ENCODE measurements at regions not wholly inside any gene's neighbourhood (a gene's known extent, or its start where the extent isn't known, plus 50 kb on each side); places are given as distances from the start of the nearest gene placed in this dataset.
A peak's percentile ranks its signal among the peaks of the same experiment; 100 is the strongest.
"Not testable (repeated sequence)": the region's sequence is repeated elsewhere in the genome, so short reads cannot be mapped to it uniquely, and the experiment has no call there.

DNA sequence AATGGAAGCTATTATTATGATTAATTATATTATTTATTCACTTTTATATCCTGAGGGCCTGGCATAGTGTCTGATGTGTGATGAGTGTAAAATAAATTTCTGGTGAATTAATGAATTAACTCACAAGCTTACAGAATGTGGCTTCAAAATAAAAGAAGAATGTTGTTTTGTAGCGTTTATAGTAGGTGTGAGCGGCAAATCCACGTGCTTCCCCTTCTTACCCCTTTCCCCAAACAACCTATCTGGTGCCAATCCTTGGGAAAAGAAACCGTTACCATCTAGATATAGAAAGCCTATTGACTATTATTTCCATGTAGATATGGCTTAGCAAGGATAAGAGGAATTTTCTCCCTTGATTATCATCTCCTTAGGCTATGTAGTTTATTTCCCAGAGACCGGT is 144.6 kb upstream of the CITED2 start:
- no peak for FAIRE-seq
- no peak for DNase-seq (ENCODE audit: insufficient read length, low spot score)

DNA sequence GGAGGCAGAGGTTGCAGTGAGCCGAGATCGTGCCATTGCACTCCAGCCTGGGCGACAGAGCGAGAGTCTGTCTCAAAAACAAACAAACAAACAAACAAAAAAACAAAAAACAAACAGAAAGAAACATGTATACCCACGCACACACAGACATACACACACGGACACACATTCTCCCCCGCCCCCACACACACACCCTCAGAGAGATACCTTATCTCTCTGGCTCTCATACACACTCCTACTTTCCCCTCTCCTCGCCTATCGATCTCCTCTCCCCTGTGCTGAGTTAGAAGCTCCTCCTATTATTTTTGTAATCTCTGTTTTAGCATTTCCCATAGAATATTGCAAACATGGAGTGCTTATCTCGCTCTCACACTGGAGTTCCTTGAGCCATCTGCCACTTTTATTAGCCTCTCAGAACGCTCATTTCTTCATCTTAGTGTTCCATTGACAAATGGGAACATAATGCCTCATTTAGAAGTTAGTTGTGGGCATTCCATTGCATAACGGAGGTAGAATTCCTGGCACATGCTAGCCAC is 144.2 kb upstream of the CITED2 start:
- FAIRE-seq (no peak), DNase-seq (ENCODE audit: insufficient read length, low spot score) (no peak)

GRCh38 chr6:139517998-139518555 is 143.6 kb upstream of the CITED2 start:
- FAIRE-seq; DNase-seq (ENCODE audit: insufficient read length, low spot score): not testable (repeated sequence)

- no peak for FAIRE-seq
- DNase-seq (ENCODE audit: insufficient read length, low spot score) = no peak
Measured at GRCh38 chr6:139515511-139515910, 141.1 kb upstream of the CITED2 start.

- FAIRE-seq (no peak), DNase-seq (ENCODE audit: insufficient read length, low spot score) (no peak)
Measured at GRCh38 chr6:139514819-139515218, 140.4 kb upstream of the CITED2 start.

DNA sequence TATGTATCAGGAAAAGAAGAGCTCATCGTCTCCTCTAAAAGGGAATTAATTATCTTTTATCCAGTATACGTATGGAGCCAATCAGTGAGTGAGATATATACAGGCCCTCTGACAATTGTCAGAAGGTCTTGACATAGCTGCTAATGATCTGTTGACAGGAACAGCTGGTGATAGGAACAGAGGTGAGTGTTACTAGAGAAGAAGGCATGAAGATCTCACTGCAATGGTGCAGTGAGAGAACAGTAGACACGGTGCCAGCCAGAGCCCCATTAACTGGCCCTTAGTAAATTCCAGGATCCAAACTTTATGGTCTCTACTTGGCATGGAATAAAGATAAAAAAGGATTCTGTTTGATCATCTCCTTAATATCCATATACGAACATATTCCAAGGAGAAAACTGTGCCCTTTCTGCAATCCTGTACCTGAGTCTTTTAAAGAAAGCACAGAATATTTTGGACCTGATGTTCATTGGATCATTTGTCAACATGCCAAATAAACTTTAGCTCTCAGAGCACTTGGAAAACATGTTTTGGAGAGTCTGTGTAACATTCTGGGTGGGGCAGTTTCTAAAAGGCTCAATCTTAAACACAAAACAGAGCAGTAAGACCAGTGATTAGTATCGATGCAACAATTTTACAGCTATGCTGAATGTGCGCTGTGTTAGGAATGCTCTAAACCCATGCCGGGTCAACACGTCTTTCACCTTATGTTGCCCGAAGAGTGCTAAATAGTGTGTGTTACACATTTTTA is 135.8 kb upstream of the CITED2 start:
- FAIRE-seq (no peak), DNase-seq (ENCODE audit: insufficient read length, low spot score) (no peak)

DNA sequence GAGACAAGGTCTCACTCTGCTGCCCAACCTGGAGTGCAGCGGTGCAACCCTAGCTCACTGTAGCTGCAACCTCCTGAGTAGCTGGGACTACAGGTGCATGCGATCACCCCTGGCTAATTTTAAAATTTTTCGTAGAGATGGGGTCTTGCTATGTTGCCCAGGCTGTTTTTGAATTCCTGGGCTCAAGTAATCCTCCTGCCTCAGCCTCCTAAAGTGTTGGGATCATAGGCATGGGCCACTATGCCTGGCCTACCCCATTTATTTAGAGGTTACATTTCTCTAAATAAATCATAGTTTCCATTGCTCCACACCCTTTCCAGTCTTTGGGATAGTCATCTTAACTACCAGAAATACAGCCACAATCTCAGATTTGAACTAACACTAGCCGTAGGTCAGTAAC is 134.7 kb upstream of the CITED2 start:
- DNase-seq (ENCODE audit: insufficient read length, low spot score) (no peak), FAIRE-seq (no peak)

- DNase-seq (ENCODE audit: insufficient read length, low spot score) (no peak), FAIRE-seq (no peak)
Measured at GRCh38 chr6:139508576-139508975, 134.1 kb upstream of the CITED2 start.

- DNase-seq (ENCODE audit: insufficient read length, low spot score) = no peak
- FAIRE-seq = no peak
Measured at GRCh38 chr6:139508023-139508422, 133.6 kb upstream of the CITED2 start.

DNA sequence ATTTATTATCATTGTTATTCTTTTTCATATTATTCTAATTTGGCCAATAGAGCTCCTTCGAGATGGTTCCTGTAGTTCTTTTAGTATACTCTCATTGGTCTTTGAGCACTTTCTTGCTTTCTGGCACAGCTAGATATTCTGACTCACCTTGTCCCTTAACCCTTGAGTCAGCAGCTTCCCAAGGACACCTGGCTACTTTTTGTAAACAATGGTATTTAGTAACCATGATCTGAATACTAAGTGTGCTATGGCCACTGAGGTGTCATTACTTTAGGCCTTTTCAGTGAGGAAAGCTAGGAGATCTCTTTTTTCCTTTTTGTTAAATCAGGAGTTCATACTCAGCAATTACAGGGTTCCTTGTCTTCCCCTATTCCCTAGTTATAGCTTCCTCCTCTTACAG is 126.5 kb upstream of the CITED2 start:
- no peak for DNase-seq (ENCODE audit: insufficient read length, low spot score)
- FAIRE-seq = no peak

- no peak for FAIRE-seq
- no peak for DNase-seq (ENCODE audit: insufficient read length, low spot score)
Measured at GRCh38 chr6:139498715-139499114, 124.3 kb upstream of the CITED2 start.

- no peak for FAIRE-seq
Measured at GRCh38 chr6:139497345-139497961, 123.0 kb upstream of the CITED2 start.

GRCh38 chr6:139496654-139497344 is 122.4 kb upstream of the CITED2 start:
- FAIRE-seq (no peak), DNase-seq (ENCODE audit: insufficient read length, low spot score) (no peak)

More at GRCh38 chr6:139497345-139497961, 123.0 kb upstream of the CITED2 start:
- DNase-seq (ENCODE audit: insufficient read length, low spot score) = no peak

DNA sequence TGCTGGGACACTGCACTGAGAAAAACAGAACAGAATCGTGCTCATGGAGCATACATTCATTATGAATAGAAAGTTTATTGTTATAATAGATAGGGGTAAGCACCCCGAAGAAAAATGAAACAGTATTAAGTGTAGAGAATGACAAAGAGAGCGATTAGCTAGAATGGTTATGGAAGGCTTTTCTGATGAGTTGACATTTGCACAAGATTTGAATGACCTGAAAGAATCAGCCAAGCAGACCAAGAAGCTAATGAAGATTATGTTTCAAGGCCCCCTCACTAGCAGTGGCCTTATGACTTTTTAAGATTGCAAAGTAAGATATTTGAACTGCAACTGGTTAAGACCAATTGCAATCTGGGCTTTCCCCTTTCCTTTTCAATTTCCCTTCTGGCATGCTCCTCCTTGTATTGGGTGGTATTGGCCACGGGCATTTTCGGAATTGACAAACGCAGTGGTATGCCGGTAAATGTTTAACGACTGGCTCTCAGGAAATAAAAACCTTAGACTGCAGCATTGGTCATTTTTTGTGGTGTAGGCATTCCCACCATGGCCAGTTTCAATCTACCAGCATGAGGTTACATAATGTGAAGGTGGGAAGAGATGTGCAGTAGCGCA is 120.0 kb upstream of the CITED2 start:
- FAIRE-seq (no peak), DNase-seq (ENCODE audit: insufficient read length, low spot score) (no peak)

DNA sequence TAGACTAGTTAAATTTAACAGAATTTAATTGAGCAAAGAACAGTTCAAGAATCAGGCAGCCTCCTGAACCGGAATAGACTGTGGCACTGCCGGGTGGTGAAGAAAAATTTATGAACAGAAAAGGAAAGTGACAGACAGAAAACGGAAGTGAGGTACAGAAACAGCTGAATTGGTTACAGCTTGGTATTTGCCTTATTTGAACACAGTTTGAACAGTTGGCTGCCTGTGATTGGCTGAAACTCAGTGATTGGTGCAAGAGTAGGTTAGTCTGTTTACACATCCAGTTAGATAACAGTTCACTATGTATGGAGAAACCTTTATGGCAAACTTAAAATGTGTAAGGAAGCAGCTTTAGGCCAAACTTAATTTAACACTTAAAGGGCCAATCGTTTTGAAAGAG is 116.0 kb upstream of the CITED2 start:
- no peak for DNase-seq (ENCODE audit: insufficient read length, low spot score)
- peak; percentile 31 for FAIRE-seq

- no peak for DNase-seq (ENCODE audit: insufficient read length, low spot score)
- FAIRE-seq = no peak
Measured at GRCh38 chr6:139486476-139486799, 112.0 kb upstream of the CITED2 start.

DNA sequence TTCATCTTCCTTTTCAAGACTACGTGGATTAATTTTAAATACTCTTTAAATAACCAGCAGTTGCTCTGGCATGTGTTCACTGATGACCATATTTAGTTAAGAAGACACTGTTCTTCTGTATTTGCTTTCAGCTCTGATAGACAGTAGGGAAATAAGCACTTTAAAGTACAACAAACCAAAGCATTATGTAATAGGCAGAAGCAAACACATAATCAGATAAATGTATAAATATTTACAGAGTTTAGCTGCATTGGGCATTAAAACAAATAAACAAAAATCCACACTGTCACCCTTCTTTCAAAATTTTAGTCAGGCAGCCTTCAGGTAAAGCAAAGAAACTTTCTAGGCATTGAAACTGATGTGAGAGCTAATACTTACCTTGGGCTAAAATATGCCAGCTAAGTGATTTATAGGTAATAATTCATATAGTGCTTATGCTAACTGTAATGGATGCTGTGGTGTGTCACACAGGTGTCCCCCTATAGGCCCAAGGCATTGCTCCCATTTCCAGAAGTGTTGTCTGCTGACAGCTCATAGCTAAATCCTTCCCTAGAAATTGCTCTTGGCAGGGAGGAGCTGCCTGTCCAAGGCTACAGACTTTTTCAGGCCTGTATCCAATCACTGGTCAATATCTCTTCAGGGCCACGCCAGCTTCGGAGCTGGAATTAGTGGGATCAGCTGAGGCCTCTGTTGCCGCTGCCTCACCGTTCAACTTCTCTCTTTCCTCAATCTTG is 111.5 kb upstream of the CITED2 start:
- no peak for FAIRE-seq

DNA sequence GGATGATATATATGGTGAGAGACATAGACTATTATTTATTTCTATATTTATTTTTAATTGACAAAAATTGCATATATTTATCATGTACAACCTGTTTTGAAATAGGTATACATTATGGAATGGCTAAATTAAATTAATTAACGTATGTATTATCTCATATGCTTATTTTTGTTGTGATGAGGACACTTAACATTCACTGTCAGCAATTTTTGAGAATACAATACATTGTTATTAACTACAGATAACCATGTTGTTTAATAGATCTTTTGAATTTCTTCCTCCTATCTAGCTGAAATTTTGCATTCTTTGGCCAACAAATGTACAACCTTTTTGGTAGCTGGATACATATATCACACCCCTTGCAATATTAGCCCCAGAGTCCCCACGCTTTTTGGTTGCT is 110.7 kb upstream of the CITED2 start:
- DNase-seq (ENCODE audit: insufficient read length, low spot score) = no peak
- FAIRE-seq = no peak

More for the DNA sequence above, 111.5 kb upstream of the CITED2 start:
- DNase-seq (ENCODE audit: insufficient read length, low spot score) = no peak

- DNase-seq (ENCODE audit: insufficient read length, low spot score) (no peak), FAIRE-seq (no peak)
Measured at GRCh38 chr6:139483079-139483478, 108.6 kb upstream of the CITED2 start.

DNA sequence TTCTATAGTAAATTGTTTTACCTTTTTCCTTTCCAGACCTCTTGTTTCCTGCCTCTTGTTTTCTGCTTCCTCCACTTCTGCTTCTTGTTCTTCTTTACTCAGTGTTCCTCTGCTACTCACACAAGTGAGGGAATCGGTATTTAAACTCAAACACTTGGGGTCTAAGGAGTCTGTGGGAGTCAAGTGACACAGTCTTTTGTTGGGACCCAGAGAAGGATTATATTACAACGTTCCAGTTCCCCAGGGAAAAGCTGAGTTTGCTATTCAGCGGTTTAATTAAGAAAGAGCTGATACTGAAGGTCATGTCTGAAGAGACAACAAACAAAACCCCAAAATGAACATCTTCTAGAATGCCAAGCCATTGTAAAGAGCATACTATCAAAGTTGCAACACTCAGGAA is 107.8 kb upstream of the CITED2 start:
- DNase-seq (ENCODE audit: insufficient read length, low spot score) (no peak), FAIRE-seq (no peak)
